ENCODE measurements at regions not wholly inside any gene's neighbourhood (a gene's known extent, or its start where the extent isn't known, plus 50 kb on each side); places are given as distances from the start of the nearest gene placed in this dataset.
"Not testable (repeated sequence)": the region's sequence is repeated elsewhere in the genome, so short reads cannot be mapped to it uniquely, and the experiment has no call there.

GRCh38 chr1:149665033-149665432 lies 81.4 kb downstream of the PPIAL4C start:
- H3K27me3 ChIP-seq (ENCODE audit: control insufficient read depth in 1 of 2, insufficient read depth in 2 of 2, low read length in 2 of 2); H3K9ac ChIP-seq (ENCODE audit: low read length); H3K36me3 ChIP-seq (ENCODE audit: insufficient read depth, low read length); H3K4me3 ChIP-seq (ENCODE audit: low read depth in 1 of 2, low read length in 2 of 2); H3K4me1 ChIP-seq (ENCODE audit: insufficient read depth, low read length); H3K9me3 ChIP-seq (ENCODE audit: low read length); H3K27ac ChIP-seq (ENCODE audit: low read depth, low read length): not testable (repeated sequence)

GRCh38 chr1:149665528-149665927 lies 81.9 kb downstream of the PPIAL4C start:
- H3K4me3 ChIP-seq (ENCODE audit: low read depth in 1 of 2, low read length in 2 of 2); H3K9ac ChIP-seq (ENCODE audit: low read length); H3K36me3 ChIP-seq (ENCODE audit: insufficient read depth, low read length); H3K4me1 ChIP-seq (ENCODE audit: insufficient read depth, low read length); H3K27me3 ChIP-seq (ENCODE audit: control insufficient read depth in 1 of 2, insufficient read depth in 2 of 2, low read length in 2 of 2); H3K27ac ChIP-seq (ENCODE audit: low read depth, low read length); H3K9me3 ChIP-seq (ENCODE audit: low read length): not testable (repeated sequence)

- not testable (repeated sequence) for H3K4me3 ChIP-seq (ENCODE audit: low read depth in 1 of 2, low read length in 2 of 2); H3K27ac ChIP-seq (ENCODE audit: low read depth, low read length); H3K9ac ChIP-seq (ENCODE audit: low read length); H3K9me3 ChIP-seq (ENCODE audit: low read length); H3K36me3 ChIP-seq (ENCODE audit: insufficient read depth, low read length); H3K4me1 ChIP-seq (ENCODE audit: insufficient read depth, low read length); H3K27me3 ChIP-seq (ENCODE audit: control insufficient read depth in 1 of 2, insufficient read depth in 2 of 2, low read length in 2 of 2)
Observed at GRCh38 chr1:149673231-149673909, 89.7 kb downstream of the PPIAL4C start.

GRCh38 chr1:149674921-149675320 lies 91.3 kb downstream of the PPIAL4C start:
- not testable (repeated sequence) for H3K36me3 ChIP-seq (ENCODE audit: insufficient read depth, low read length)

GRCh38 chr1:149677359-149677758 lies 93.7 kb downstream of the PPIAL4C start:
- H3K9me3 ChIP-seq (ENCODE audit: low read length); H3K27me3 ChIP-seq (ENCODE audit: control insufficient read depth in 1 of 2, insufficient read depth in 2 of 2, low read length in 2 of 2); H3K9ac ChIP-seq (ENCODE audit: low read length); H3K4me3 ChIP-seq (ENCODE audit: low read depth in 1 of 2, low read length in 2 of 2); H3K36me3 ChIP-seq (ENCODE audit: insufficient read depth, low read length); H3K27ac ChIP-seq (ENCODE audit: low read depth, low read length); H3K4me1 ChIP-seq (ENCODE audit: insufficient read depth, low read length): not testable (repeated sequence)

More at GRCh38 chr1:149674921-149675320, 91.3 kb downstream of the PPIAL4C start:
- H3K27me3 ChIP-seq (ENCODE audit: control insufficient read depth in 1 of 2, insufficient read depth in 2 of 2, low read length in 2 of 2); H3K9ac ChIP-seq (ENCODE audit: low read length); H3K4me1 ChIP-seq (ENCODE audit: insufficient read depth, low read length); H3K4me3 ChIP-seq (ENCODE audit: low read depth in 1 of 2, low read length in 2 of 2); H3K27ac ChIP-seq (ENCODE audit: low read depth, low read length); H3K9me3 ChIP-seq (ENCODE audit: low read length): not testable (repeated sequence)

GRCh38 chr1:149686593-149687238 lies 95.8 kb upstream of the FCGR1A start:
- not testable (repeated sequence) for H3K27ac ChIP-seq (ENCODE audit: low read depth, low read length); H3K27me3 ChIP-seq (ENCODE audit: control insufficient read depth in 1 of 2, insufficient read depth in 2 of 2, low read length in 2 of 2); H3K9me3 ChIP-seq (ENCODE audit: low read length); H3K9ac ChIP-seq (ENCODE audit: low read length); H3K4me3 ChIP-seq (ENCODE audit: low read depth in 1 of 2, low read length in 2 of 2); H3K36me3 ChIP-seq (ENCODE audit: insufficient read depth, low read length); H3K4me1 ChIP-seq (ENCODE audit: insufficient read depth, low read length)

- not testable (repeated sequence) for H3K9ac ChIP-seq (ENCODE audit: low read length); H3K27me3 ChIP-seq (ENCODE audit: control insufficient read depth in 1 of 2, insufficient read depth in 2 of 2, low read length in 2 of 2); H3K36me3 ChIP-seq (ENCODE audit: insufficient read depth, low read length); H3K27ac ChIP-seq (ENCODE audit: low read depth, low read length); H3K4me3 ChIP-seq (ENCODE audit: low read depth in 1 of 2, low read length in 2 of 2); H3K4me1 ChIP-seq (ENCODE audit: insufficient read depth, low read length); H3K9me3 ChIP-seq (ENCODE audit: low read length)
Observed at GRCh38 chr1:149691399-149691798, 91.1 kb upstream of the FCGR1A start.

GRCh38 chr1:149692804-149693539 lies 89.5 kb upstream of the FCGR1A start:
- not testable (repeated sequence) for H3K27me3 ChIP-seq (ENCODE audit: control insufficient read depth in 1 of 2, insufficient read depth in 2 of 2, low read length in 2 of 2); H3K27ac ChIP-seq (ENCODE audit: low read depth, low read length); H3K4me1 ChIP-seq (ENCODE audit: insufficient read depth, low read length); H3K4me3 ChIP-seq (ENCODE audit: low read depth in 1 of 2, low read length in 2 of 2); H3K36me3 ChIP-seq (ENCODE audit: insufficient read depth, low read length); H3K9me3 ChIP-seq (ENCODE audit: low read length); H3K9ac ChIP-seq (ENCODE audit: low read length)

GRCh38 chr1:149695066-149695465 lies 87.4 kb upstream of the FCGR1A start:
- not testable (repeated sequence) for H3K27me3 ChIP-seq (ENCODE audit: control insufficient read depth in 1 of 2, insufficient read depth in 2 of 2, low read length in 2 of 2)

GRCh38 chr1:149700220-149700619 lies 82.3 kb upstream of the FCGR1A start:
- not testable (repeated sequence) for H3K4me3 ChIP-seq (ENCODE audit: low read depth in 1 of 2, low read length in 2 of 2); H3K9me3 ChIP-seq (ENCODE audit: low read length); H3K27me3 ChIP-seq (ENCODE audit: control insufficient read depth in 1 of 2, insufficient read depth in 2 of 2, low read length in 2 of 2); H3K27ac ChIP-seq (ENCODE audit: low read depth, low read length); H3K4me1 ChIP-seq (ENCODE audit: insufficient read depth, low read length); H3K9ac ChIP-seq (ENCODE audit: low read length); H3K36me3 ChIP-seq (ENCODE audit: insufficient read depth, low read length)

More at GRCh38 chr1:149695066-149695465, 87.4 kb upstream of the FCGR1A start:
- H3K4me3 ChIP-seq (ENCODE audit: low read depth in 1 of 2, low read length in 2 of 2); H3K36me3 ChIP-seq (ENCODE audit: insufficient read depth, low read length); H3K4me1 ChIP-seq (ENCODE audit: insufficient read depth, low read length); H3K9me3 ChIP-seq (ENCODE audit: low read length); H3K9ac ChIP-seq (ENCODE audit: low read length); H3K27ac ChIP-seq (ENCODE audit: low read depth, low read length): not testable (repeated sequence)

GRCh38 chr1:149700677-149701567 lies 81.6 kb upstream of the FCGR1A start:
- not testable (repeated sequence) for H3K4me3 ChIP-seq (ENCODE audit: low read depth in 1 of 2, low read length in 2 of 2); H3K27ac ChIP-seq (ENCODE audit: low read depth, low read length); H3K9me3 ChIP-seq (ENCODE audit: low read length); H3K9ac ChIP-seq (ENCODE audit: low read length); H3K36me3 ChIP-seq (ENCODE audit: insufficient read depth, low read length); H3K27me3 ChIP-seq (ENCODE audit: control insufficient read depth in 1 of 2, insufficient read depth in 2 of 2, low read length in 2 of 2); H3K4me1 ChIP-seq (ENCODE audit: insufficient read depth, low read length)
